GM12875 (cell line): ENCODE measurements at regions not wholly inside any gene's neighbourhood (a gene's known extent, or its start where the extent isn't known, plus 50 kb on each side); places are given as distances from the start of the nearest gene placed in this dataset.

Experiments
- H3K4me3 ChIP-seq: one replicate; pipeline ENCODE4 v1.5.1; 2011; ENCODE audit warnings: low read depth, low read length, control low read depth
- CTCF ChIP-seq: IDR thresholded peaks from 2 replicates; pipeline ENCODE4 v1.5.1; 2011; ENCODE audit warnings: low read depth, mild to moderate bottlenecking, control low read depth, inconsistent platforms, low read length, moderate library complexity, borderline replicate concordance; ENCODE audit not compliant: insufficient read depth

- H3K4me3 ChIP-seq, result no peak overlapping the region
- TF ChIP-seq CTCF, result no peak
Observed at GRCh38 chr2:117693154-117693553, 121.3 kb upstream of the DDX18 start.

GRCh38 chr2:117693651-117694050, 120.8 kb upstream of the DDX18 start:
- TF ChIP-seq CTCF, result no peak
- H3K4me3 ChIP-seq, result no peak overlapping the region

- H3K4me3 ChIP-seq, result no peak overlapping the region
- TF ChIP-seq CTCF, result no peak
Observed at GRCh38 chr2:117698287-117698686, 116.2 kb upstream of the DDX18 start.

GRCh38 chr2:117698819-117699218, 115.7 kb upstream of the DDX18 start:
- no peak for TF ChIP-seq CTCF
- no peak overlapping the region for H3K4me3 ChIP-seq

GRCh38 chr2:117700471-117700870, 114.0 kb upstream of the DDX18 start:
- TF ChIP-seq CTCF, result no peak
- no peak overlapping the region for H3K4me3 ChIP-seq

- H3K4me3 ChIP-seq, result no peak overlapping the region
- no peak for TF ChIP-seq CTCF
Observed at GRCh38 chr2:117701365-117701764, 113.1 kb upstream of the DDX18 start.

- TF ChIP-seq CTCF, result no peak
Observed at GRCh38 chr2:117702098-117702497, 112.4 kb upstream of the DDX18 start.

More at GRCh38 chr2:117702098-117702497, 112.4 kb upstream of the DDX18 start:
- H3K4me3 ChIP-seq, result no peak overlapping the region
